HFF-Myc (cell line): ENCODE measurements at regions not wholly inside any gene's neighbourhood (a gene's known extent, or its start where the extent isn't known, plus 50 kb on each side); places are given as distances from the start of the nearest gene placed in this dataset.
A peak's percentile ranks its signal among the peaks of the same experiment; 100 is the strongest.

Experiments
- DNase-seq: peaks from one replicate; pipeline ENCODE4 v3.0.0-alpha.2; 2011; ENCODE audit warnings: low read depth; ENCODE audit errors: extremely low read depth
- H3K4me3 ChIP-seq: replicated peaks from 2 replicates; pipeline ENCODE4 v1.5.1; 2011; ENCODE audit warnings: low read depth, mild to moderate bottlenecking, control low read depth, low read length
- CTCF ChIP-seq: IDR thresholded peaks from 2 replicates; pipeline ENCODE4 v1.5.1; 2012; ENCODE audit warnings: mild to moderate bottlenecking, low read depth, low read length, control low read depth; ENCODE audit errors: missing control alignments

- no peak overlapping the region for H3K4me3 ChIP-seq
- no peak for DNase-seq
- no peak for TF ChIP-seq CTCF
These were observed 114.5 kb downstream of the LARP7 start for GRCh38 chr4:112751447-112751846.

GRCh38 chr4:112752061-112752460 lies 115.1 kb downstream of the LARP7 start:
- no peak for DNase-seq
- TF ChIP-seq CTCF = no peak
- no peak overlapping the region for H3K4me3 ChIP-seq

- DNase-seq = no peak
- no peak for TF ChIP-seq CTCF
- no peak overlapping the region for H3K4me3 ChIP-seq
These were observed 115.6 kb downstream of the LARP7 start for GRCh38 chr4:112752510-112752909.

- TF ChIP-seq CTCF = no peak
- H3K4me3 ChIP-seq = no peak overlapping the region
- no peak for DNase-seq
These were observed 116.4 kb downstream of the LARP7 start for GRCh38 chr4:112753333-112753732.

- no peak for DNase-seq
- H3K4me3 ChIP-seq = no peak overlapping the region
- no peak for TF ChIP-seq CTCF
These were observed 122.4 kb downstream of the LARP7 start for GRCh38 chr4:112759313-112759712.

- no peak overlapping the region for H3K4me3 ChIP-seq
- no peak for DNase-seq
- TF ChIP-seq CTCF = peak; percentile 51
These were observed 128.5 kb downstream of the LARP7 start for GRCh38 chr4:112765317-112765974.

GRCh38 chr4:112766422-112766821 lies 129.5 kb downstream of the LARP7 start:
- no peak overlapping the region for H3K4me3 ChIP-seq
- no peak for DNase-seq

More at GRCh38 chr4:112766422-112766821, 129.5 kb downstream of the LARP7 start:
- peak; percentile 62 for TF ChIP-seq CTCF
